ENCODE measurements at regions not wholly inside any gene's neighbourhood (a gene's known extent, or its start where the extent isn't known, plus 50 kb on each side); places are given as distances from the start of the nearest gene placed in this dataset.

DNA sequence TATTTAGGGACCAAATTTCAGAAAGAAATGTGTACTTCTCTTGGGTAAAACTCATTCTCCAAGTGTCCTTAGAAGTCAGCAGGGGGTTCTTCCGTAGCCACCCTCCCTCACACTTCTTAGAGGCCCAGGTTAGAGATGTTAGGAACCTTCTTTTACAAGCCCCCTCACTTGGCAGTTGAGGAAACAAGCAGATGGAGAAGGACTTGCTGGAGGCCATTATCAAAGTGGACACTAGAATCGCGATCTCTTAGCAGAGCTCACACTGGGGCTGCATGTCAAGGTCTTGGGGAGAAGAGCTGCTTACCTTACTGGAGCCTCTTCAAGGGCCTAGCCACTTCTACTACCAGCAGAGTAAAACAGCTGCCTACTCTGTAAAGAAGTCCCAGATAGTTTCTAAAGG lies 69.4 kb upstream of the POLG start:
- TF ChIP-seq SUZ12 (IDR thresholded peaks at IDR 0.05) = no peak
- TF ChIP-seq SP1 (IDR thresholded peaks at IDR 0.05) = no peak
- no peak for TF ChIP-seq ZNF384 (IDR thresholded peaks at IDR 0.05)
- no peak for TF ChIP-seq TARDBP (IDR thresholded peaks at IDR 0.05)
- TF ChIP-seq FOXM1 (IDR thresholded peaks at IDR 0.05; ENCODE audit: borderline replicate concordance) = no peak

Measured in HEK293T (cell line).